Rectal smooth muscle tissue (tissue), 1 donor: ENCODE measurements at regions not wholly inside any gene's neighbourhood (a gene's known extent, or its start where the extent isn't known, plus 50 kb on each side); places are given as distances from the start of the nearest gene placed in this dataset.

Experiments used
- H3K27ac ChIP-seq: one replicate; pipeline ENCODE4 v1.7.0; 2013; ENCODE audit warnings: low read depth, low read length, inconsistent platforms
- H3K27me3 ChIP-seq: one replicate; pipeline ENCODE4 v1.7.0; 2013; ENCODE audit warnings: low read length; ENCODE audit not compliant: control insufficient read depth, insufficient read depth
- H3K36me3 ChIP-seq: one replicate; pipeline ENCODE4 v1.7.0; 2013; ENCODE audit warnings: low read length; ENCODE audit not compliant: control insufficient read depth, insufficient read depth
- H3K4me1 ChIP-seq: one replicate; pipeline ENCODE4 v1.7.0; 2013; ENCODE audit warnings: low read length; ENCODE audit not compliant: control insufficient read depth, insufficient read depth
- H3K4me3 ChIP-seq: one replicate; pipeline ENCODE4 v1.7.0; 2013; ENCODE audit warnings: low read length
- H3K9ac ChIP-seq: one replicate; pipeline ENCODE4 v1.7.0; 2013; ENCODE audit warnings: low read length

- no peak overlapping the region for H3K4me3 ChIP-seq
- H3K27me3 ChIP-seq = no peaks in the 10 kb centered on the region
- H3K4me1 ChIP-seq = peaks cover 8% of the 10 kb centered on the region
- no peak overlapping the region for H3K9ac ChIP-seq
- H3K36me3 ChIP-seq = no peaks in the 10 kb centered on the region
- no peak overlapping the region for H3K27ac ChIP-seq
Measured at GRCh38 chr12:20189767-20190166, 178.6 kb upstream of the PDE3A start.

DNA sequence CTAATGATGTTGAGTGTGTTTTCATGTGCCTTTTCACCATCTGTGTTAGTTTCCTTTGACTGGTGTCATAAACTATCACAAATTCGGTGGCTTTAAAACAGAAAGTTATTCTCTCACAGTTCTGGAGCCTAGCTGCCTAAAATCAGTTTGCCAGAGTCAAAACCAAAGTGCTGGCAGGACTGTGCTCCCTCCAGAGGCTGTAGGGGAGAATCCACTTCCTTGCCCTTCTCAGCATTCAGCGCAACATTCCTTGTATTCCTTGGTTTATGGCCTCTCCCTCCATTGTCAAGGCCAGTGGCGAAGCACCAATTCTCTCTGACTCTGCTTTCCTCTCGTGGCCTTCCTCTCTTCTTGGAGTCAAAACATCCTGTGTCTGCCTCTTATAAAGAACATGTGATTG, 174.2 kb upstream of the PDE3A start:
- H3K9ac ChIP-seq = no peak overlapping the region
- peaks cover 8% of the 10 kb centered on the region for H3K4me1 ChIP-seq
- H3K27ac ChIP-seq = no peak overlapping the region
- H3K4me3 ChIP-seq = no peak overlapping the region
- no peaks in the 10 kb centered on the region for H3K27me3 ChIP-seq
- no peaks in the 10 kb centered on the region for H3K36me3 ChIP-seq

DNA sequence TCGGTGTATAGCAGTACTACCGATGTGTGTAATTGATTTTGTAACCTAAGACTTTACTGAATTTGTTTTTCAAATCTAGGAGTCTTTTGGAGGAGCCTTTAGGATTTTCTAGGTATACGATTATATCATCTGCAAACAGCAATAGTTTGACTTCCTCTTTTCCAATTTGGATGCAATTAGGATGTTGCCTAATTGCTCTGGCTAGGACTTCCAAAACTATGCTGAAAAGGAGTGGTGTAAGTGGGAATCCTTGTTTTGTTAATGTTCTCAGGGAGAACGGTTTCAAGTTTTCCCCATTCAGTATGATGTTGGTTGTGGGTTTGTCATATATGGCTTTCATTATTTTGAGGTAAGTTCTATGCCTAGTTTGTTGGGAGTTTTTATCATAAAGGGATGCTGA, 171.6 kb upstream of the PDE3A start:
- H3K27ac ChIP-seq = no peak overlapping the region
- no peak overlapping the region for H3K4me3 ChIP-seq
- H3K9ac ChIP-seq = no peak overlapping the region
- no peaks in the 10 kb centered on the region for H3K36me3 ChIP-seq
- H3K4me1 ChIP-seq = peaks cover 5% of the 10 kb centered on the region
- H3K27me3 ChIP-seq = no peaks in the 10 kb centered on the region

- Histone ChIP-seq H3K27ac (no peak overlapping the region), H3K27me3 (no peaks in the 10 kb centered on the region), H3K4me3 (no peak overlapping the region), H3K9ac (no peak overlapping the region), H3K36me3 (no peaks in the 10 kb centered on the region), H3K4me1 (peaks cover 5% of the 10 kb centered on the region)
Measured at GRCh38 chr12:20197411-20197810, 170.9 kb upstream of the PDE3A start.

DNA sequence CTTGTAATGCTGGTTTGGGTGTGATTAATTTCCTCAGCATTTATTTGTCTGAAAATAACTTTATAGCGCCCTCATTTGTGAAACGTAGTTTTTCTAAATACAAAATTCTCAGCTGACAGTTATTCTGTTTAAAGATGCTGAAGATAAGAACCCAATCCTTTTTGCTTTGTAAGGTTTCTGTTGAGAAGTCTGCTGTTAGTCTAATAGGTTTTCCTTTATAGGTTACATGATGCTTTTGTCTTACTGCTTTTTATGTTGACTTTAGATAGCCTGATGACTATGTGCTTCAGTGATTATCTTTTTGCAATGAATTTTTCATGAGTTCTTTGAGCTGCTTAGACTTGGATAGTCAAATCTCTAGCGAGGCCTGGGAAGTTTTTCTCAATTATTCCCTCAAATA, 168.6 kb upstream of the PDE3A start:
- no peak overlapping the region for H3K27ac ChIP-seq
- H3K4me3 ChIP-seq = no peak overlapping the region
- H3K4me1 ChIP-seq = no peaks in the 10 kb centered on the region

DNA sequence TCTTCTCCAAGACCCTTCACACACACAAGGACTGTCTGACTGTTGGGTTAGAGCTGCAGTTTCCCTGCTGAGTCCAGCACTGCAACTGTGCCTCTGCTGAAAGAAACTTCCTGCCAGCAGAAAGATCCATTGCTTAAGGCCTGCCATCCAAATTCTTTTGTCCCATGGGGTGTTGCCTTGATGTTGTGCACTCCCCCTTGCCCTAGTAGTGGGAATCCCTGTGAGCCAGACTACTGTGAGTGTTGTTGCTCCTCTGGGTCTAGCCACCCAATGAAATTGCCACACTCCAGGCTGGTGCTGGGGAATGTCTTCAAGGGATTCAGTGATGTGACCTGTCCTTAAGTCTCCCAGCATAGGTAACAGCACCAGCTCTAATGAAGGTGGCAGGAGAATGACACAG, 166.6 kb upstream of the PDE3A start:
- Histone ChIP-seq H3K27me3 (no peaks in the 10 kb centered on the region), H3K4me1 (no peaks in the 10 kb centered on the region), H3K4me3 (no peak overlapping the region), H3K27ac (no peak overlapping the region), H3K9ac (no peak overlapping the region), H3K36me3 (no peaks in the 10 kb centered on the region)

More for the DNA sequence above, 168.6 kb upstream of the PDE3A start:
- Histone ChIP-seq H3K36me3 (no peaks in the 10 kb centered on the region), H3K9ac (no peak overlapping the region), H3K27me3 (no peaks in the 10 kb centered on the region)

- Histone ChIP-seq H3K4me1 (no peaks in the 10 kb centered on the region), H3K27me3 (no peaks in the 10 kb centered on the region), H3K9ac (no peak overlapping the region), H3K27ac (no peak overlapping the region), H3K4me3 (no peak overlapping the region), H3K36me3 (no peaks in the 10 kb centered on the region)
Measured at GRCh38 chr12:20205854-20206253, 162.5 kb upstream of the PDE3A start.

DNA sequence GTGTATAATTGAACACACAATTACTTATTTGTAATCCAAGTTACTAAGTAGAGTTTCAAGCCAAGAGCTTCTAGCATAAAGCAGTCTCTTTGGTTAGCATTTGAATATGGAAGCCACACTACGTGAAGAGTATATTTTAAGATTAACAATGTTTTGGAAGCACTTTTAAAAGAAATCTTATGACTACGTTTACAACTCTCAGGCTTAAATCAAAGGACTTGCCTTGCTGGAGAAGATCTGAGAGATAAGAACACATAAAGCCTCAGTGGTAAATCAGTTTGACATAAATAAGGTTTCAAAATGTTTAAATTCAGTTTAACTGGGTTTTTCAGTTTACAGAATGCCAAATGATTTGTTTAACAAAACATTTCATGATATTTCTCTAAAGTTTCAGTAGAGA, 161.9 kb upstream of the PDE3A start:
- Histone ChIP-seq H3K4me3 (no peak overlapping the region), H3K4me1 (no peaks in the 10 kb centered on the region), H3K36me3 (no peaks in the 10 kb centered on the region), H3K9ac (no peak overlapping the region), H3K27ac (no peak overlapping the region), H3K27me3 (no peaks in the 10 kb centered on the region)

GRCh38 chr12:20210621-20211215, 157.6 kb upstream of the PDE3A start:
- Histone ChIP-seq H3K4me1 (peaks cover 17% of the 10 kb centered on the region), H3K4me3 (no peak overlapping the region), H3K27me3 (no peaks in the 10 kb centered on the region), H3K36me3 (no peaks in the 10 kb centered on the region), H3K9ac (no peak overlapping the region), H3K27ac (no peak overlapping the region)

DNA sequence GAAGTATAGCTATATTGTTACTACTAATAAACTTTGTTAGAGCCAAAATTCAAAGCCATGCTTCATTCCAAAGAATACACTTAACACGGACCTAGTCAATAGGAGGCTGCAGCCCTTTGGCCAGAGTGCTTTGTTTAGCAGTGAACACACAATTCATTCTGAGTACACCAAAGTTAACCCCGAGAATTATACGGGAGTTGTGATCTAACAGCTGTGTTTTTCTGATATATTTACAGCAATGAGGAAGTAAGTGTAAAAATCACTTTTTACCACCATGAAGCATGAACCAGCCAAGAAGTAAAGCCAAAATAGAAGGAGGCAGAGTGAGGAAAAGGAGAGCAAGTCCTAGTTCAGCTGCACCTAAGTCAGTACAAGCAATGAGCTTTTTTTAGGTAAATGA, 156.8 kb upstream of the PDE3A start:
- Histone ChIP-seq H3K27me3 (no peaks in the 10 kb centered on the region), H3K27ac (peak overlapping the region; percentile 86), H3K9ac (no peak overlapping the region), H3K36me3 (no peaks in the 10 kb centered on the region), H3K4me1 (peaks cover 17% of the 10 kb centered on the region), H3K4me3 (no peak overlapping the region)

GRCh38 chr12:20211981-20212421, 156.3 kb upstream of the PDE3A start:
- no peaks in the 10 kb centered on the region for H3K36me3 ChIP-seq
- H3K4me3 ChIP-seq = no peak overlapping the region
- H3K4me1 ChIP-seq = peaks cover 17% of the 10 kb centered on the region
- no peak overlapping the region for H3K9ac ChIP-seq
- H3K27me3 ChIP-seq = no peaks in the 10 kb centered on the region
- peak overlapping the region; percentile 86 for H3K27ac ChIP-seq

DNA sequence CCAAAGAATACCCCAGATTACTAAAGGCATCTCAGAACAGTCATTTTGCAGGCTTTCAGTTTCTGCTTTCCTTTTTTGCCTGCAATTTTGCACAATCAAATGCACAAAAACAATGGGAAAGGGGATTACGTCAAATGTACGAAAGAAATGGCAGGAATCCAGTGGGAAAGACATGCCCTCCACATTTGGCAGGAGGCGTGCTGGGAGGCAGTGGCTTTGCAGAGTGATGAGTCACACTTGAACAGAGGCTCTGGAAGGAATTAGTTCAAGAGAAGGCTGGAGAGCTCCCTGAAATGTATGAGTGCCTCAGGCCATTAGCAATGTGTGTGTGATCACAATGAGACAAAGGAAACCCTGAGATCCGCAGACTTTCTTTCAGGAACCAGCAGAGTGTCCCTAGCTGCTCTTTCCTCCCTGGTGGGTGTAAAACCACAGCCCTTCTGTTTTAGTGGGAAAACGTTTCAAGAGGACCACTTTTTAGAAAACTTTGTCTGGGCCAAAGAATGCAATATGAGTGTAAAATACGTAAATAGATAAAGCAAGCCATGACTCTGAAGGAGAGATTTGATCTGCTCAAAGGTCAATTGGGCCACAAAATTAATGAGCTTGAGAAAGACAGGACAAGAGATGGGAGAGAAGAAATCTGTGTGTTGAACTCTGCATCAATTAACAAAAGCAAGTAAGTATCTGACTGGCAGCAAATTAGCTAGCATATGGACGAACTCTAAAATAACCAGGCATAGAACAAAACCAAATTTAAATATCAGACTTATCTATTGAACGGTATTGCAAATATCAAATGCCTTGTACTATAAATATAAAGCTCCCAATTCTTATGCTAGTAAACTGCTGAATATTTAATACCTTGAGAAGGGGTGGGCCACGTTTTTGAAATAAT, 155.4 kb upstream of the PDE3A start:
- H3K4me3 ChIP-seq = peak overlapping the region; percentile 50
- no peaks in the 10 kb centered on the region for H3K36me3 ChIP-seq
- peaks cover 17% of the 10 kb centered on the region for H3K4me1 ChIP-seq
- H3K9ac ChIP-seq = no peak overlapping the region
- H3K27ac ChIP-seq = peak overlapping the region; percentile 86
- no peaks in the 10 kb centered on the region for H3K27me3 ChIP-seq
